ENCODE measurements at regions not wholly inside any gene's neighbourhood (a gene's known extent, or its start where the extent isn't known, plus 50 kb on each side); places are given as distances from the start of the nearest gene placed in this dataset.

GRCh38 chr13:30526612-30527495, 61.1 kb upstream of the HMGB1 start:
- TF ChIP-seq CTCF (IDR thresholded peaks at IDR 0.05; ENCODE audit: low read length), result no peak
- TF ChIP-seq EZH2 (IDR thresholded peaks at IDR 0.05; ENCODE audit: borderline replicate concordance, low read length), result no peak

Data from OCI-LY1 (cell line).